ENCODE measurements at regions not wholly inside any gene's neighbourhood (a gene's known extent, or its start where the extent isn't known, plus 50 kb on each side); places are given as distances from the start of the nearest gene placed in this dataset.

DNA sequence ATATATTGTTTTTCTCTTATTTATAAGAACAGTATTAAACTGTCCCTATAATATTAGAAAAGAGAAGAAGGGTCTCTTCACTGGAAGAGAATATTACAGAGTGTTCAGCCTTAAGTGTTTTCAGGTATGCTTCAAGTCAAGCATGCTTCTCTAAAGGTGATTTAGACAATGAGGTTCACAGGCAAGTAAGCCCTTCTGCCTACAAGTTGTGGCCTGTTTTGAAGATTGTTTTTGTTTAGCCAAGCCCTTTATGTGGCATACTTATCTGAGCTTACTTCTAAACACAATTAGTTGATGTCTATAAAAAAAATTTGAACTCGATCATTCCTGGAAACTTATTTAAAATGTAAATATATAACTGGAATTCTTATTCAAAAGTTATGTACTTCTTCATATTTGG lies 343.8 kb upstream of the CDH18 start:
- DNase-seq (ENCODE audit: low read depth, low spot score): no peak
- Histone ChIP-seq H3K27me3 (ENCODE audit: control insufficient read depth, extremely low read depth, insufficient read depth, low read length) (no peaks in the 10 kb centered on the region), H4K20me1 (ENCODE audit: control insufficient read depth, extremely low read depth, insufficient read depth, low read length) (no peaks in the 10 kb centered on the region), H3K4me2 (ENCODE audit: control insufficient read depth, extremely low read depth, insufficient read depth, low read depth, low read length) (no peak overlapping the region), H3K9ac (ENCODE audit: control insufficient read depth, extremely low read depth, insufficient read depth, low read length) (no peak overlapping the region), H3K9me3 (ENCODE audit: control insufficient read depth, low read depth, low read length) (no peaks in the 10 kb centered on the region), H3K79me2 (ENCODE audit: control insufficient read depth, insufficient read depth, low read length) (no peaks in the 10 kb centered on the region), H3K27ac (ENCODE audit: control insufficient read depth, insufficient read depth, low read length) (no peak overlapping the region), H3K4me1 (ENCODE audit: control insufficient read depth, extremely low read depth, insufficient read depth, low read length) (no peaks in the 10 kb centered on the region), H3K4me3 (ENCODE audit: control insufficient read depth in 2 of 3, extremely low read depth in 1 of 3, insufficient read depth in 2 of 3, low read depth in 1 of 3, low read length in 3 of 3) (no peak overlapping the region), H3K36me3 (ENCODE audit: control insufficient read depth in 2 of 2, extremely low read depth in 1 of 2, insufficient read depth in 2 of 2, low read length in 2 of 2) (no peaks in the 10 kb centered on the region), H3K9me1 (ENCODE audit: control insufficient read depth, extremely low read depth, insufficient read depth, low read length) (no peaks in the 10 kb centered on the region), H2AFZ (ENCODE audit: control insufficient read depth, low read length) (no peak overlapping the region)
- TF ChIP-seq, protein P1, sequence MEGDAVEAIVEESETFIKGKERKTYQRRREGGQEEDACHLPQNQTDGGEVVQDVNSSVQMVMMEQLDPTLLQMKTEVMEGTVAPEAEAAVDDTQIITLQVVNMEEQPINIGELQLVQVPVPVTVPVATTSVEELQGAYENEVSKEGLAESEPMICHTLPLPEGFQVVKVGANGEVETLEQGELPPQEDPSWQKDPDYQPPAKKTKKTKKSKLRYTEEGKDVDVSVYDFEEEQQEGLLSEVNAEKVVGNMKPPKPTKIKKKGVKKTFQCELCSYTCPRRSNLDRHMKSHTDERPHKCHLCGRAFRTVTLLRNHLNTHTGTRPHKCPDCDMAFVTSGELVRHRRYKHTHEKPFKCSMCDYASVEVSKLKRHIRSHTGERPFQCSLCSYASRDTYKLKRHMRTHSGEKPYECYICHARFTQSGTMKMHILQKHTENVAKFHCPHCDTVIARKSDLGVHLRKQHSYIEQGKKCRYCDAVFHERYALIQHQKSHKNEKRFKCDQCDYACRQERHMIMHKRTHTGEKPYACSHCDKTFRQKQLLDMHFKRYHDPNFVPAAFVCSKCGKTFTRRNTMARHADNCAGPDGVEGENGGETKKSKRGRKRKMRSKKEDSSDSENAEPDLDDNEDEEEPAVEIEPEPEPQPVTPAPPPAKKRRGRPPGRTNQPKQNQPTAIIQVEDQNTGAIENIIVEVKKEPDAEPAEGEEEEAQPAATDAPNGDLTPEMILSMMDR (optimal IDR thresholded peaks at IDR 0.05 in 1 of 3, IDR thresholded peaks at IDR 0.05 in 1 of 3, conservative IDR thresholded peaks at IDR 0.05 in 1 of 3; ENCODE audit: extremely low read depth in 1 of 3, insufficient read depth in 2 of 3, low read length in 3 of 3): no peak
- TF ChIP-seq EZH2 (IDR thresholded peaks at IDR 0.05; ENCODE audit: low read length): no peak
- no peak for FAIRE-seq
- dilution Hi-C loops (cut with MboI; ENCODE audit: extremely low pct_ligation_motif_present, low sequenced_read_pairs): no loop called here

DNA sequence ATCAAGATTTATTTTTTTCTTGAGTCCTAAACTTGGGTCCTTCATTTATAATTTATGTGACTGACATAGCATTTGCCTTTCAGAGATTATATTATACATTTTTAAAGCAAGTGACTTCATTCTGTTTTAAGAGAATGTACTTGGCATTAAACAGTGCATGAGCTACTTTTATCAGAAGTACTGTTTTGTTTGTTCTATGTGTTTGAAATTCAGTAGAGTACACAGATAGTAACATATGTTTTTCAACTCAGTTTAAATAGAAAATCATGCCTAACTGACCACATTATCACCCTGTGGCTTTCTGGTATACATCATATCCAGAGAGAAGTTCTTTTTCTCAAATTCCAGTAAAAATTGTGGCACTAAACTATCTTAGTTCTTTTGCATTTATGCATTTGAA lies 335.3 kb upstream of the CDH18 start:
- DNase-seq (ENCODE audit: low read depth, low spot score) (no peak), FAIRE-seq (no peak)
- no peak overlapping the region for H3K27ac ChIP-seq (ENCODE audit: control insufficient read depth, insufficient read depth, low read length)
- H3K9me1 ChIP-seq (ENCODE audit: control insufficient read depth, extremely low read depth, insufficient read depth, low read length): no peaks in the 10 kb centered on the region
- H3K4me1 ChIP-seq (ENCODE audit: control insufficient read depth, extremely low read depth, insufficient read depth, low read length): no peaks in the 10 kb centered on the region
- H4K20me1 ChIP-seq (ENCODE audit: control insufficient read depth, extremely low read depth, insufficient read depth, low read length): no peaks in the 10 kb centered on the region
- H3K9me3 ChIP-seq (ENCODE audit: control insufficient read depth, low read depth, low read length): no peaks in the 10 kb centered on the region
- no peaks in the 10 kb centered on the region for H3K27me3 ChIP-seq (ENCODE audit: control insufficient read depth, extremely low read depth, insufficient read depth, low read length)
- H3K79me2 ChIP-seq (ENCODE audit: control insufficient read depth, insufficient read depth, low read length): no peaks in the 10 kb centered on the region
- H3K36me3 ChIP-seq (ENCODE audit: control insufficient read depth in 2 of 2, extremely low read depth in 1 of 2, insufficient read depth in 2 of 2, low read length in 2 of 2): no peaks in the 10 kb centered on the region
- TF ChIP-seq EZH2 (IDR thresholded peaks at IDR 0.05; ENCODE audit: low read length): no peak
- TF ChIP-seq, protein P1 (optimal IDR thresholded peaks at IDR 0.05 in 1 of 3, IDR thresholded peaks at IDR 0.05 in 1 of 3, conservative IDR thresholded peaks at IDR 0.05 in 1 of 3; ENCODE audit: extremely low read depth in 1 of 3, insufficient read depth in 2 of 3, low read length in 3 of 3): no peak
- no peak overlapping the region for H2AFZ ChIP-seq (ENCODE audit: control insufficient read depth, low read length)
- H3K9ac ChIP-seq (ENCODE audit: control insufficient read depth, extremely low read depth, insufficient read depth, low read length): no peak overlapping the region
- H3K4me2 ChIP-seq (ENCODE audit: control insufficient read depth, extremely low read depth, insufficient read depth, low read depth, low read length): no peak overlapping the region
- dilution Hi-C loops (cut with MboI; ENCODE audit: extremely low pct_ligation_motif_present, low sequenced_read_pairs): no loop called here
- H3K4me3 ChIP-seq (ENCODE audit: control insufficient read depth in 2 of 3, extremely low read depth in 1 of 3, insufficient read depth in 2 of 3, low read depth in 1 of 3, low read length in 3 of 3): no peak overlapping the region
